ENCODE measurements at regions not wholly inside any gene's neighbourhood (a gene's known extent, or its start where the extent isn't known, plus 50 kb on each side); places are given as distances from the start of the nearest gene placed in this dataset.

GRCh38 chr5:61981886-61982285, 324.1 kb upstream of the KIF2A start:
- Histone ChIP-seq H3K27me3 (ENCODE audit: control insufficient read depth, low read length) (no peaks in the 10 kb centered on the region), H3K79me2 (ENCODE audit: control insufficient read depth, low read length) (no peaks in the 10 kb centered on the region), H4K20me1 (ENCODE audit: control insufficient read depth, insufficient read depth, low read depth, low read length) (no peaks in the 10 kb centered on the region), H3K4me3 (ENCODE audit: low read length) (no peak overlapping the region), H3K9me2 (replicated peaks; ENCODE audit: control insufficient read depth, low read length) (no peaks in the 10 kb centered on the region), H3K9me3 (ENCODE audit: control insufficient read depth, insufficient read depth, low read length) (no peaks in the 10 kb centered on the region), H3K27ac (ENCODE audit: low read depth, low read length) (no peak overlapping the region), H3K4me2 (ENCODE audit: low read length) (no peak overlapping the region), H3F3A (ENCODE audit: control insufficient read depth, insufficient read depth) (no peaks in the 10 kb centered on the region), H3K36me3 (ENCODE audit: control insufficient read depth, low read length) (no peaks in the 10 kb centered on the region), H3K4me1 (ENCODE audit: control insufficient read depth, low read length) (no peaks in the 10 kb centered on the region)
- no peak for TF ChIP-seq CTCF (IDR thresholded peaks at IDR 0.05; ENCODE audit: low read depth, low read length, poor library complexity, severe bottlenecking)

DNA sequence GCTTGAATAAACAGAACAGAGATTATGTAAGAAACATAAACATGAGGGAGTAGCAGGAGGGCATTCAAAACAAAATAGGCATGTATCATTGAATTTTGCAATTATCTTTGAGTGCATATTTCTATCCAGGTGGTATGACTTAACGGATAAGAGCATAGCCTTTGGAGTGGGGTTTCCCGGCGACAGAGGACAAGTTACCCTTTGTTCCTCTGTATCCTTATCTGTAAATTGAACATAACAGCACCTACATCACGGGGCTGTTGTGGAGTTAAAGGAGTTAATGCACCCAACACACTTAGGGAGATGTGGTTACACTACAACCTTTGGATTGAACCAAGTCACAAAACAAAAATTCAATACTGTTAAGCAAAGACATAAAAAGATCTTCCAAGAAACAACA, 314.6 kb upstream of the KIF2A start:
- no peaks in the 10 kb centered on the region for H3K79me2 ChIP-seq (ENCODE audit: control insufficient read depth, low read length)
- no peaks in the 10 kb centered on the region for H3K9me3 ChIP-seq (ENCODE audit: control insufficient read depth, insufficient read depth, low read length)
- H3K36me3 ChIP-seq (ENCODE audit: control insufficient read depth, low read length): no peaks in the 10 kb centered on the region
- TF ChIP-seq EZH2phosphoT487 (IDR thresholded peaks at IDR 0.05; ENCODE audit: borderline replicate concordance, low read length) (no peak), CTCF (IDR thresholded peaks at IDR 0.05; ENCODE audit: low read depth, low read length, poor library complexity, severe bottlenecking) (no peak)
- H3K4me2 ChIP-seq (ENCODE audit: low read length): no peak overlapping the region
- H3K4me1 ChIP-seq (ENCODE audit: control insufficient read depth, low read length): no peaks in the 10 kb centered on the region
- H3K27ac ChIP-seq (ENCODE audit: low read depth, low read length): no peak overlapping the region
- no peak overlapping the region for H3K4me3 ChIP-seq (ENCODE audit: low read length)
- no peaks in the 10 kb centered on the region for H4K20me1 ChIP-seq (ENCODE audit: control insufficient read depth, insufficient read depth, low read depth, low read length)
- no peaks in the 10 kb centered on the region for H3F3A ChIP-seq (ENCODE audit: control insufficient read depth, insufficient read depth)
- H3K27me3 ChIP-seq (ENCODE audit: control insufficient read depth, low read length): no peaks in the 10 kb centered on the region
- H3K9me2 ChIP-seq (replicated peaks; ENCODE audit: control insufficient read depth, low read length): no peaks in the 10 kb centered on the region

DNA sequence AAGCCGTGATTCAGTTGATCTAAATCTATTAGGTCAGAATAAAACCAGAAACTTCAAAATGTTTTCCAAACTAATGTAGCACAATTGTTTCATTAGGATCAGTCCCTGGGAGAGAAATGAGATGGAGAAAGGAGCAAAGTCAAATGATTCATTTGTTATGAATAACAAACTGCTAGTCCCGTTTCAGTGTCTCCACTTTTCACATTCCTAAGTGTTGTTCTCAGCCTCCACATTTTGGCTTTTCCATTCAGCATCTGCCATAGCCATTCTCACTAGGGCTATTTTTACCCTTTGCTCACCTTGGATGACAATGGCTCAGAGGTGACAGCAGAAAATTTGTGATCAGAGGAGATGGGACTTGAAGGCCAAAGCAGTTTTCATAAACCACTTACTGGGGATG, 314.1 kb upstream of the KIF2A start:
- H3K9me3 ChIP-seq (ENCODE audit: control insufficient read depth, insufficient read depth, low read length): no peaks in the 10 kb centered on the region
- H3K27ac ChIP-seq (ENCODE audit: low read depth, low read length): no peak overlapping the region
- TF ChIP-seq EZH2phosphoT487 (IDR thresholded peaks at IDR 0.05; ENCODE audit: borderline replicate concordance, low read length) (no peak), CTCF (IDR thresholded peaks at IDR 0.05; ENCODE audit: low read depth, low read length, poor library complexity, severe bottlenecking) (no peak)
- no peak overlapping the region for H3K4me2 ChIP-seq (ENCODE audit: low read length)
- no peaks in the 10 kb centered on the region for H3K27me3 ChIP-seq (ENCODE audit: control insufficient read depth, low read length)
- no peaks in the 10 kb centered on the region for H3K9me2 ChIP-seq (replicated peaks; ENCODE audit: control insufficient read depth, low read length)
- no peak overlapping the region for H3K4me3 ChIP-seq (ENCODE audit: low read length)
- H4K20me1 ChIP-seq (ENCODE audit: control insufficient read depth, insufficient read depth, low read depth, low read length): no peaks in the 10 kb centered on the region
- H3F3A ChIP-seq (ENCODE audit: control insufficient read depth, insufficient read depth): no peaks in the 10 kb centered on the region
- no peaks in the 10 kb centered on the region for H3K79me2 ChIP-seq (ENCODE audit: control insufficient read depth, low read length)
- no peaks in the 10 kb centered on the region for H3K36me3 ChIP-seq (ENCODE audit: control insufficient read depth, low read length)
- no peaks in the 10 kb centered on the region for H3K4me1 ChIP-seq (ENCODE audit: control insufficient read depth, low read length)

All from DOHH2 (cell line).